GM13976 (cell line): ENCODE measurements at regions not wholly inside any gene's neighbourhood (a gene's known extent, or its start where the extent isn't known, plus 50 kb on each side); places are given as distances from the start of the nearest gene placed in this dataset.

ENCODE experiments used
- DNase-seq: peaks from one replicate; pipeline ENCODE4 v3.0.0; 2012; ENCODE audit warnings: low spot score
- in situ Hi-C: fragments of 300-500 bp; cut with MboI; formaldehyde crosslinking; loops from one replicate; pipeline ENCODE4 v1.12.0; 2022; ENCODE audit warnings: low sequenced_read_pairs, mixed read lengths, inconsistent platforms; ENCODE audit not compliant: unreplicated experiment
- TF ChIP-seq, protein P1 (sequence below): IDR thresholded peaks from 2 replicates; pipeline ENCODE4 v1.5.1; 2012; ENCODE audit warnings: borderline replicate concordance, mild to moderate bottlenecking; ENCODE audit not compliant: insufficient read depth; ENCODE audit errors: extremely low read depth, missing control alignments, control extremely low read depth

DNA sequence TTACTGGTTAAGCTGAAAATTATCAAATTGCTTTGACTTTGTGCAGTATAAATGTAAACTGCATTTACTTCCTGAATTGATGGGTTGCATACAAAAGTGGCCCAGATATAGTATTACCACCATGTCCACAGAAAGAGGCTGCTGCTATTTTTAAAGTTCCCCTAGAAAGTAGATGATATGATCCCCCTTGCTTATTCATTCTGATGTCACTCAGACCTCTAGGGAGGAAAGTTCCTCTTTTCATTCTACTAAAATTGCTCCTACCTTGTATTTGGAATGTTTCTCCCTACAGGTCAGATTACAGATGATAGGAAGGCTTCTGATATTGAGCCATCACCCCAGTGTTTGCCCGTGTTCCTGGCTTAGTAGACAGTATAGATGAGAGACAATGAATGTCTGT is 247.6 kb upstream of the TNP1 start:
- DNase-seq = no peak
- in situ Hi-C loops = no loop called here
- TF ChIP-seq, protein P1, sequence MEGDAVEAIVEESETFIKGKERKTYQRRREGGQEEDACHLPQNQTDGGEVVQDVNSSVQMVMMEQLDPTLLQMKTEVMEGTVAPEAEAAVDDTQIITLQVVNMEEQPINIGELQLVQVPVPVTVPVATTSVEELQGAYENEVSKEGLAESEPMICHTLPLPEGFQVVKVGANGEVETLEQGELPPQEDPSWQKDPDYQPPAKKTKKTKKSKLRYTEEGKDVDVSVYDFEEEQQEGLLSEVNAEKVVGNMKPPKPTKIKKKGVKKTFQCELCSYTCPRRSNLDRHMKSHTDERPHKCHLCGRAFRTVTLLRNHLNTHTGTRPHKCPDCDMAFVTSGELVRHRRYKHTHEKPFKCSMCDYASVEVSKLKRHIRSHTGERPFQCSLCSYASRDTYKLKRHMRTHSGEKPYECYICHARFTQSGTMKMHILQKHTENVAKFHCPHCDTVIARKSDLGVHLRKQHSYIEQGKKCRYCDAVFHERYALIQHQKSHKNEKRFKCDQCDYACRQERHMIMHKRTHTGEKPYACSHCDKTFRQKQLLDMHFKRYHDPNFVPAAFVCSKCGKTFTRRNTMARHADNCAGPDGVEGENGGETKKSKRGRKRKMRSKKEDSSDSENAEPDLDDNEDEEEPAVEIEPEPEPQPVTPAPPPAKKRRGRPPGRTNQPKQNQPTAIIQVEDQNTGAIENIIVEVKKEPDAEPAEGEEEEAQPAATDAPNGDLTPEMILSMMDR = no peak

DNA sequence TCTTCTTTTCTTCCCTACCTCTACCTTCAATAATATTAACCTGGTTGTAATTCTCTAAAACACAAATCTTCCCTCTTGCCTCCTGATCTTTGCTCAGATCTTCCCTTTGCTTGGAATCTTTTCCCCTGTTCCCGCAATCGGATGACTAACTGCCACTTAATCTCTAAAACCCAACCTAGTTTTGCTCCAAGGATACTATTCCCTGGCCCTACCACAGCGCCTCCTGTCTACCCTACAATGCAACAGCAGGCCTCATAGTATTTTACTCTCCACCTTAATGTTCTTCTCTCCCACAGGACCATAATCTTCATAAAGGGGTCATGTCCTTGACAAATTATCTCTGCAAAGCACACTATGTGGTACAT is 246.8 kb upstream of the TNP1 start:
- TF ChIP-seq, protein P1 = no peak
- DNase-seq = no peak
- in situ Hi-C loops = no loop called here

DNA sequence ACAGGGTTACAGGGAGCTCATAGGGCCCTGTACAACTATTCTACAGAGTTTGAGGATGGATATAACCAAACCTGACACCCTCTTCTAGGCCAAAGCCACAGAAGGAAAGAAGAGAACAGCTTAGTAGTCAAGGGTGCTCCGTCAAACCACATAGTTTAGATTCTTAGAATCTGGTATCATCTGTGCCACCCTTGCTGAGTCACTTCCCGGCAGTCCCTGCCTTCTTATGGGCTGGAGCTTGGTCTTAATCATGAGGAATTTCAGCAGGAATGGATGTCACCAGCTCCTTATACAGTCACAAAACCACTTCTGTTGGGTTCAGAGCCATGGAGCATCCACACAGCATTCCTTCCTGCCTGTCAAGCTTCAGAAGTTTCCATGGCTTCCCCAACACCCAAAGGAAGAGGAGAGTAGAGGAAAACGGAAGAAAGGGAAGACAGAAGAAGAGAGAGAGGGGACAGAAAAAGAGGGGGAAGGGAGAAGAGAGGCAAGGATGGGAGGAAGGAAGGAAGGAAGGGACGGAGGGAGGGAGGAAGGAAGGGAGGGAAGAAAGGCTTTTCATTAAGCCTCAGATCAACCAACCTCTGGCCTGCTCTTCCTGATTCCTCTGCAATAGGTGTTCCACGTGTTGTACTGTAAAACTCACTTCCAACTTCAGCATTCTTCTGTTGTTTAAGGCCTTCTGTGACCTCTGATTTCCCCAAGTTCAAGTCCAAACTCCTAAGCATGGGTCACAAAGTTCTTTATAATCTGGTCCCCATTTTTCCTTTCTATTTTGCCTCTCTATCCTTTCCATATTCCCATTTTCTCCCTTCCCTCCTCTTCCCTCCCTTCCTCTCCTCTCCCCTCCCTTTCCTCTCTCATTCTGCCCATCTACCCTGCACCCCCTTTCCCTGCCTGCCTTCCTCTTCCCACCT is 246.1 kb upstream of the TNP1 start:
- no peak for DNase-seq
- TF ChIP-seq, protein P1 = no peak
- in situ Hi-C loops = no loop called here

DNA sequence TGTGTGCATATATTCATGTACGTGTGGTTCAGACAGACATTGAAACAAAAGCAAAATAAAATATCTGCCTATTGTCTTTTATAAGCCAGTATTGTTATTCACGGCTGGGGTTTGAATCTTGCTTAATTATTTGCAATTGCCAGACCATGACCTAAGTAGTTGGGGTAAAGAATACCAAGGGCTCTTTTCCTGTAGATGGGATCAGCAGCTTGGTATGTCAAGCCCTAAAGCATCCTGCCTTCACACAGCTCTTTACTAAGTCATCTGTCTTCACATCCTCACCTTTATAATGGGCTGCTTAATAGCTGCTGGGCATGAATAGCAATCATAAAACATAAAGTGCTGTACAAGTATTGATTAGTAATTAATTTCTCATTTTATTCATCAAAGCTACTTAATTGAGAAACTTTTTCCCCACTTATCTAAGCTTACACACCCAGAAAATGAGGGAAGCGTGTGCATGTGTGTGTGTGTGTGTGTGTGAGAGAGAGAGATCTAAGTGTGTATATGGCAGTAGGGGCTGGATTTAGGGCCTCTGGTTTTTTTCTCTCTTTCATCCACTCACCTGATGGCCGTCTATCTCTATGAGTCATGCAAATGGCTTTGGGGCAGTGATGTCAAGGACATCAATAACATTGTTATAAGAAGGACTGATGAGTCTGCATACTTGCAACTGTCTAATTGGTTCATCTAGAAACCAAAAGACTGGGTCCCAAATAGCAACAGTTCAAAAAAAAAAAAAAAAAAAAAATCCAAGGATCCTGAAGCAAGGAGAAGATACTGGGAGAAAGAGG is 244.1 kb upstream of the TNP1 start:
- no peak for DNase-seq
- TF ChIP-seq, protein P1 = no peak
- in situ Hi-C loops = no loop called here

DNA sequence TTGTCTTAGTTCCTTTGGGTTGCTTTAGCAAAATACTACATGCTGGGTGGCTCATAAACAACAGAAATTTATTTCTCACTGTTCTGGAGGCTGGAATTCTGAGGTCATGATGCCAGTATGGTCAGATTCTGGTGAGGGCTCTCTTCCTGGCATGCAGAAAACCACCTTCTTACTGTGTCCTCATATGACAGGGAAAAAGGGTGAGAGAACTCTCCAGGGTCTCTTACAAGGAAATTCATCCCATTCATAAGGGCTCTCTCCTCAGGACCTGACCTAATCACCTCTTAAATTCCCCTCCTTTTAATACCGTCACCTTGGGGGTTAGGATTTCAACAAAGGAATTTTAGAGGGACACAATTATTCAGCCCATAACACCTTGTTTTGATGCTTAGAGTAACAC is 243.1 kb upstream of the TNP1 start:
- no peak for DNase-seq

DNA sequence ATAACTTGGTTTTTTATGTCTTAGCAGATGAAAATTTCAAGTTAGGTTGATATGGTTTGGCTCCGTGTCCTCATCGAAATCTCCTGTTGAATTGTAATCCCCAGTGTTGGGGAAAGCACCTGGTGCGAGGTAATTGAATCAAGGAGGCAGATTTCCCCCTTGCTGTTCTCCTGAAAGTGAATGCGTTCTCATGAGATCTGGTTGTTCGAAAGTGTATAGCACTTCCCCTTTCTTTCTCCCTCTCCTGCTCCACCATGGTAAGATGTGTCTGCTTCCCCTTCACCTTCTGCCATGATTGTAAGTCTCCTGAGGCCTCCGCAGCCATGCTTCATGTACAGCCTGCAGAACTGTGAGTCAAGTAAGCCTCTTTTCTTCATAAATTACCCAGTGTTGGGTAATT is 242.1 kb upstream of the TNP1 start:
- DNase-seq = no peak
- TF ChIP-seq, protein P1 = no peak
- in situ Hi-C loops = no loop called here

More for the DNA sequence above, 243.1 kb upstream of the TNP1 start:
- TF ChIP-seq, protein P1 = no peak
- in situ Hi-C loops = no loop called here
